HEK293T (cell line): ENCODE measurements at regions not wholly inside any gene's neighbourhood (a gene's known extent, or its start where the extent isn't known, plus 50 kb on each side); places are given as distances from the start of the nearest gene placed in this dataset.

Experiments used
- BHLHE40 ChIP-seq: fragments of 450-650 bp; IDR thresholded peaks from 2 replicates; pipeline ENCODE4 v1.6.1; 2016; ENCODE audit warnings: mild to moderate bottlenecking, moderate library complexity, borderline replicate concordance
- CTBP1 ChIP-seq: fragments of 450-650 bp; IDR thresholded peaks from 2 replicates; pipeline ENCODE4 v1.6.1; 2016; ENCODE audit warnings: borderline replicate concordance
- ELF4 ChIP-seq: fragments of 450-650 bp; IDR thresholded peaks from 2 replicates; pipeline ENCODE4 v1.6.1; 2017; ENCODE audit warnings: antibody characterized with exemption
- FOXA1 ChIP-seq: fragments of 450-650 bp; IDR thresholded peaks from 2 replicates; pipeline ENCODE4 v1.6.1; 2016; ENCODE audit warnings: mild to moderate bottlenecking
- FOXK2 ChIP-seq: fragments of 450-650 bp; IDR thresholded peaks from 2 replicates; pipeline ENCODE4 v1.6.1; 2016; ENCODE audit warnings: mild to moderate bottlenecking
- FOXM1 ChIP-seq: fragments of 450-650 bp; IDR thresholded peaks from 2 replicates; pipeline ENCODE4 v1.6.1; 2017; ENCODE audit warnings: mild to moderate bottlenecking, borderline replicate concordance
- PKNOX1 ChIP-seq: fragments of 450-650 bp; IDR thresholded peaks from 2 replicates; pipeline ENCODE4 v1.6.1; 2016
- SUZ12 ChIP-seq: fragments of 450-650 bp; IDR thresholded peaks from 2 replicates; pipeline ENCODE4 v1.6.1; 2016; ENCODE audit warnings: mild to moderate bottlenecking

DNA sequence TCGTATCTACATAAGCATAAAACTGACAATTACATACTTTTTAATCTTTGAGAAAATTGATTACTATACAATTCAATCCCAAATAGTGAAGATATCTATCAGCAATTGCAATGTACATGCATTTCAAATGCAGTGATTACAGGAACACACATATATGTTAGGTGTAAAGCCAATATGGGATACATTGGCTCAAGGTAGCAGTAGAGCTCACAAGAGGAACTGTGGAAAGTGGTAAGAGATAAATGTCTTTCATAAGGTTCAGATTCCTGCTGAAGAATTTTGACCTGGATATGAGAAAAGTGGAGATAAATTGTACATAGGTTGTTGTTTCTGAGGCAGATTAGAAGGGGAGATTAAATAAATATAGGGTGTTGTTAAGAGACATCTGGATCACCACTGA lies 1280.5 kb downstream of the OTOL1 start:
- TF ChIP-seq BHLHE40 (no peak), SUZ12 (no peak), ELF4 (no peak), FOXM1 (no peak), FOXA1 (no peak), PKNOX1 (no peak), FOXK2 (no peak), CTBP1 (no peak)
